NCI-H1092 treated with DMSO at 0.1 percent for 48 hours (cell line): ENCODE measurements at regions not wholly inside any gene's neighbourhood (a gene's known extent, or its start where the extent isn't known, plus 50 kb on each side); places are given as distances from the start of the nearest gene placed in this dataset.
"Not testable (repeated sequence)": the region's sequence is repeated elsewhere in the genome, so short reads cannot be mapped to it uniquely, and the experiment has no call there.

Source experiments
- DNase-seq: peaks from one replicate; lab custom pipeline; 2025; lab: John Stamatoyannopoulos, UW

GRCh38 chr5:56295311-56295710 is 62.2 kb upstream of the ANKRD55 start:
- DNase-seq: not testable (repeated sequence)

GRCh38 chr5:56294354-56294753 is 61.2 kb upstream of the ANKRD55 start:
- DNase-seq: no peak

- DNase-seq: not testable (repeated sequence)
These were observed 59.7 kb upstream of the ANKRD55 start for GRCh38 chr5:56292874-56293273.

- DNase-seq: no peak
These were observed 58.7 kb upstream of the ANKRD55 start for GRCh38 chr5:56291661-56292374.

- DNase-seq: no peak
These were observed 58.0 kb upstream of the ANKRD55 start for GRCh38 chr5:56291079-56291643.

- no peak for DNase-seq
These were observed 57.4 kb upstream of the ANKRD55 start for GRCh38 chr5:56290378-56291078.

GRCh38 chr5:56289602-56289987 is 56.5 kb upstream of the ANKRD55 start:
- DNase-seq: no peak

- no peak for DNase-seq
These were observed 55.9 kb upstream of the ANKRD55 start for GRCh38 chr5:56288873-56289601.

- DNase-seq: no peak
These were observed 53.1 kb upstream of the ANKRD55 start for GRCh38 chr5:56286015-56286884.

- DNase-seq: no peak
These were observed 49.8 kb upstream of the ANKRD55 start for GRCh38 chr5:56282951-56283350.
